ENCODE measurements at regions not wholly inside any gene's neighbourhood (a gene's known extent, or its start where the extent isn't known, plus 50 kb on each side); places are given as distances from the start of the nearest gene placed in this dataset.
"Not testable (repeated sequence)": the region's sequence is repeated elsewhere in the genome, so short reads cannot be mapped to it uniquely, and the experiment has no call there.

DNA sequence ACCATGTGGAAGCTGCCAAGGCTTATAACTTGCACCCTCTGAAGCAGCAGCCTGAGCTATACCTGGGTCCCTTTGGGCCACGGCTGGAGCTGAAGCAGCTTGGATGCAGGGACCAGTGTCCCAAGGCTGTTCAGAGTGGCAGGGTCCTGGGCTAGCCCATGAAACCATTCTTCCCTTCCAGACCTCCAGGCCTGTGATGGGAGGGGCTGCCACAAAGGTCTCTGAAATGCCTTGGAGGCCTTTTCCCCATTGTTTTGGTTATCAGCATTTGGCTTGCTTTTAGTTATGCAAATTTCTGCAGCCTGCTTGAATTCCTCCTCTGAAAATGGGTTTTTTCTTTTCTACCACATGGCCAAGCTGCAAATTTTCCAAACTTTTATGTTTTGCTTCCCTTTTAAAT is 433.7 kb upstream of the ACO1 start:
- no peak for FAIRE-seq

DNA sequence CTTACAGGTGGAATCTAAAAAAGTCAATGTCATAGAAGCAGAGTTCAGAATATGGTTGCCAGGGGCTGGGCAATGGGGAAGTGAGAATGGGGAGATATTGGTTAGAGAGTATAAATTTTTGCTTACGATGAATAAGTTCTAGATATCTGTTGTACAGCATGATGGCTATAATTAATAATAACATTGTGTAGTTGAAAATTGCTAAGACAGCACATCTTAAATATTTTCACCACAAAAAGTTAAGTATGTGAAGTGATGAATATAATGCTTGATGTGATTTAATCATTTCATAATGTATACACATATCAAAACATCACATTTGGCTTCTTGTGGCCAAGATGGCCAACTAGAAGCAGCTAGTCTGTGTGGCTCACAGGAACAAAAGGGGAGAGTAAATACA is 425.9 kb upstream of the ACO1 start:
- FAIRE-seq, result no peak

DNA sequence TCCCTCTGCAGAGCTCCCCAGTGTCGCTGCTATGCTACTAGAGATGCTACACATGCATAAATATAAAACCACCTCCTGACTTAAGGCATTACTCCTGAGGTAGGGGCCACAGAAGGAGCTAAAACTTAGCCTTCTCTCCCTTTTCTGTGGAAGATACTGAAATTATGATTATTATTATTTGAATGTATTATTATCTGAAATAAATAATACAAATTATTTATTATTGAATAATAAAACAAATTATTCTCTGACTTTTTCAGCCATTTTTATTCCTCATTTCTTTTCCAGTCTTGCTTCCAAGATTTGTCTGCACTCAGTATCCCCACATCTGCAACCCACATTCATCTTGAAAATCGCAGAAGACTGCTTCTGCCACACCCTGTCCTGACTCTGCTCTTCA is 414.9 kb upstream of the ACO1 start:
- FAIRE-seq, result no peak

DNA sequence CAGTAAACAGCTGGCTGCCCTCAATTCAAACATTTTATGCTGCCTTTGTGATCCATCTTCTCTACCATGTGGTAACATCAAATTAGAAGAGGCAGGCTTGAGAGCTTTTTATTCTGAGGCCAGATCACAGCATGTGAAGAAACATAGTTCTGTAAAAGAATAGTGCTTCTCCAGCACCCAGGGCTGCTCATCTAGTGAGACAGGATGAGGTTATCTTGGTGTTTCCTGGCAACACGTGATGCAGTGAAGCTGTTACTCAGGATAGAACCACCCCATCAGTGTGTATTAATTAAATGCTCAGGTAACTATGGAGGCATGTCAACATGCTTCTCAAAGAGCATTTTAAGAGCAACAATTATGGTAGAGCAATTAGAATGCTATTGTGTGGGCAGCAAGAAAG is 400.5 kb upstream of the ACO1 start:
- FAIRE-seq, result no peak

DNA sequence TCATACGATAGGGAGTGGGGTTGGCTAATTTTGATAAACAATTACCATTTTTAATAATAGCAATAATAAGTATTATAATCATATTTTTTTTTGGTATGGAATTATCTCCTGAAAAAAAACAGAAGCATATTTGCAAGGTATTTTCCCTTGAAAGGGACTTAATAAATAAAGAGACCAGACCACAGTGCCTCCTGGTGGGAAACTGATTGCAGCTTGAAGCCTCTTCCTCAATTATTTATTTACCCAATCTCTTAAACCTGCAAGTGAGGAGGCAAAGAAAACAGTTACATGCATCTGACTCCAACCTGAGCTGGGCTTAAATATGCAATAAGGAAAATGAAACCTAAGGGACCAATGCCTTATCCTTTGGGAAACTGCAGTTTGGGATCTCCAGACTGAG is 388.1 kb upstream of the ACO1 start:
- FAIRE-seq, result no peak

DNA sequence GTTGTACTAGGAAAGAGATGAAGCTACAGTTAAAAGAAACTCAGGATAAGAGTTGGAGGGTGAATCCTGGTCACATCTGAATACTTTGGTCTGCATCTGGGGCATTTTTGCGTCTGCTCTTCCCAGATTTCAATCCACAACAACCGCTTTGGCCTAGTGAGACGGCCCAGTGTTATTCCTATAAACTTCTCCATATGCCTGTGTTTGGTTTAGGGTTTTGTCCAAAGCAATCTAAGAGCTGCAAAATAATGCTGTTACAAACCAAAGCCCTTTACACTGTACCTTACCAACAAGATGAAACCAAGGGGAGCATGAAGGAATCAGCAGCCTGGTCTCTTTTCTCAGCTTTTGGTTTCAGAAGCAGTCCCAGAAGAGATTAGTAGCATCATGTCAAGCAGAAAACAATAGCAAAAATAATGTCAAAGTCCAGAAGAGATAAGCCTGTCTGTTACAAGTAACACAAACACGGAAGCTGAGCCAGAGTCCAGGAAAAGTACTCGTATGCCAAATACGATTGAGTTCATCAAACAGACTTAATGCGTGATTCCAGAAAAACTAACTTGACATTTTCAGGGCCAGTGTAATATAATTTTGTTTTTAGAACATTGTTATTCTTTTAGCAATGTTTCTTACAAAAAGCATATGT is 379.9 kb upstream of the ACO1 start:
- FAIRE-seq, result peak; percentile 51

DNA sequence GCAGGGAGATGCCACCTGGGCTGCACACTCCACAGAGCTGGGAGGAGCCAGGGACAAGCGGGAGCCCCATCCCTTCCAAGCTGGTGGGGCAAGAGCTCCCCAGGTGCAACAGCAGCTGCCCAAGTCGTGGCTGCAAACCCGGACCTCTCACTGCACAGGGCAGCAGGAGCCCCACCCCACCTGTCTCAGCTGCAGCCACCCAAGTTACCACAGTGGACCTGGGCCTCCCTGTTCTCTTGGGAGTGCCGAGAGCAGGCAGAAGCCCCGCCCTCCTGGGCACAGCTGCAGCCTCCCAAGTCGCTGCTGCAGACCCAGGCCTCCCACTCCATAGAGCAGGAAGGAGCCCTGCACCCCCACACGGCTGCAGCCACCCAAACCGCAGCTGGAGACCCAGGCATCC is 374.1 kb upstream of the ACO1 start:
- FAIRE-seq, result no peak

DNA sequence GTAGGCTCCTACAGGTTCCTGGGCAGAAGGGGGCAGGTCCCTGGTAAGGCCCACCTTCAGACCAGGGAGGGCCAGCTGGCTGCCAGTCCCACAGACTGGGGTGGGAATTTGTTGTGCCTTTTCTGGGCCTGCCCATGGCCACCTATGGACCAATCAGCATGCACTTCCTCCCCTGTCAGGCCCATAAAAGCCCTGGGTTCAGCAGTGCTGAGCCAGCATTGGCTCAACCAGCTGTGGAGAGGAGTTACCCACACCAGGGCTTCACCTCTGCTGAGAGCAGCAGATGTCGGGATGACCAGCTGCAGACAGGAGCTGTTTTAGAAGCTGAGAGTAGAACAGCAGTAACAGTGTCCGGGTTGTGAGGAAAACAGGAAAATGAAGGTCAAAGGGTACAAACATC is 373.4 kb upstream of the ACO1 start:
- FAIRE-seq, result no peak

DNA sequence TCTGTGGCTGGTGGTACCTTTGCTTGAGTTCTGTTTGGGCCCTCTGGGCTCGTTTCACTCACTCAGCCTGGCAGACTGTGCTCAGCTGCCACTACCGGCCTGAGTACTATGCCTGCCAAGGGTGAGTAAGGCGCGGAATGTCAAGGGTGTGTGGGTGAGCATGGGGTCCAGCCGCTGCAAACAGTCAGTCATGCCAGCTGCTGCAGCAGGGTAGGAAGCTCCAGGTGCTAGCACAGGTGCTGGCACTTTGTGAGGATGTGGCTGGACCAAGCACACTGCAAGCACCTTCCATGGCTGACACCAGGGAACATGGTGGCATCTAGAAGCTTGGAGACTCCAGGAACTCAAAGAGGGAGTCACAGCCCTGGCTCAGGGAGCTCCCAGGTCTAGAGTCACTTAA is 368.6 kb upstream of the ACO1 start:
- no peak for FAIRE-seq

DNA sequence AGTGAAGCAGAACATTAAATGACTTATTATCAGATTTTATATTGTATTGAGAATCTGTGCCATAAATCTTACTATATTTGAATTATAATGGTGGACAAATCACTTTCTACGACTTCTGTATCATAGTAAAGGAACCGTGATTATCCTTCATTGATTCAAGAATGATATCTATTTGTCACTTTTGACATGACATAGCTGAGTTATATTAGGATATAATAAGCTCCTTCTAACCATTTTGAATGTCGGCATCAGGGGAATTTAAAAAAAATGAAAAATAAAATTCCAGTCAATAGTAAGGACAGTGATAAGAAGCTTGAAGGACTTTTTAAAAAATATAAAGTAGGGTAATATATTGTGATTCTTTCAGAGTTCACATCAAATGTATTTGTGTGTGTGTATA is 338.9 kb upstream of the ACO1 start:
- FAIRE-seq, result no peak

DNA sequence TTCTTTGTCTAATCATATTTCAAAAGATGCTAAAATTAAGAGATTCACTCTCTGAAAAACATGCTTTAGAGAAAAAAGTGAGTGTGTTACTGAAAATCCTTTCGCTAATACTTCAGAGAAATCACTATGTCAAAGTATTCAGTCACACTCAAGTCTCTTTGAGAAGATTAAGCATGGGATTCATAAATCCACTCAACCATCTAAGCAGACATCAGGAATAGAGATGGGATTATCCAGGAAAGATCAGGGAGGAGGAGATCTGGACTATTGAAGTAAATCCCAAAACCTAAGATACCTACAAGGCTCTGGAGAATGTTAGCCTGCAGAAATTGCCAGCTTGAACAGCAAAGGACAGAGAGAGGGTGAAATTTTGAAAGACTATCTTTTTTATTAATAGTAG is 317.2 kb upstream of the ACO1 start:
- FAIRE-seq, result no peak

DNA sequence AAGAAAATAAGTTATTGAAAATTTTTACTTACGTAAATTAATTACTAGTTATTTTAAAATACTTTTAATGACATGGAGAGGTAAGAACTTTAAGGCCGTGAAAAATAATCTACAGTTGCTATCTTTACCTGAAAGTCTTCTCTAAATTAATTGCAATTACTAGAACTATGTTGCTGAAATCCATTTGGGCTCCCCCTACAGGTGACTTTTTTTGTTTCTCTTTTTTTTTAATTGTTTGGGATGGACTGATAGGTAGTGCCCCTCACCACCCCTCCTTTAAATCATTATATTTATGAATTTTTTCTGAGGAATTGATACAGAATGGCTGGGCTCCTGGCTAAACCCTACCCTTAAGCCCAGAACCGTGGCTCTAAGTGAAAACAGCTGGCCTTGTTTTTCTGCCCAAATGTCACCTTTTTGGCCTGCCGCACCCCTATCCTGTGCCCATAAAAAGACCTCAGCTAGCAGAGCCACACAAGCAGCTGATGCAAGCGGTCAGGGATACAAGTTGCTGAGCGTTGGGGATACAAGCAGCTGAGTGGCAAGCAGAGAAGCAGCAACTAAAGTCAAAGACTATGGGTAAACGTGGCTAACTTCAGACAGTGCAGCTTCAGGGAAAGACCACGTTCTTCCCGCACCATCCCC is 315.2 kb upstream of the ACO1 start:
- FAIRE-seq, result no peak

DNA sequence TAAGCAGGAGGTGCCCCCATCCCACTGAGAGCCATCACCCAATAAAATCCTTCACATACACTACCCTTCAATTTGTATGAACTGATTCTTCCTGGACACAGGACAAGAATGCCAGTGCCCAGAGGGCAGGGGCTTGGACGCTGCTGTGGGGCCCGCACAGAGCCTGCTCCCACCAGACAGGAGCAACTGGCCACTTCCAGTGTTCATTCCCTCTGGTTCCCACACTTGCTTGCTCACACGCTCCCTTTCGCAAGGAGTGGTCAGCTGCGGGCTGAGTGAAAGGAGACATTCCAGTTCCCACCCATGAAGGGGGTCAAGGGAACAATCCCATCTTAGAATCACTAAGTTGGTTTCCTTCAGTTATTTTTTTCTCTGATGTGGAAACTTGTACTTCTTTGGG is 314.5 kb upstream of the ACO1 start:
- no peak for FAIRE-seq

DNA sequence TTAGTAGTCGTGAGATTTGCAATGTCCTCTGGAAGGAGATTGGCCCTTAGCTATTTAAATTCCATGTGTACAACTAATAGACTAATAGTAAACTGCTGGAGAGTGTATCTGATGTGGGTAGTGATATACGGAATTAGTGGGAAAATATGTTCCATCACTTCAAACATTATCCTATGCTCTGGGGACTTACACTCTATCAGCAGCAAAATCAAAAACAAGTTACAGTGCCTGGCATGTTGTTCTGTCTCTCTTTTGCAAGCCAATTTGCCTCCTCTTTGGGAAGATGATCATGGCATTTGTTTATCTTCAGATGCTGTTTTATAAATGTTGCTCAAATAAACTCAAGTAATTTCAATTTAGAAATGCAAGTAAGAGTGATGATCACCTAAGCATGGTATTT is 311.9 kb upstream of the ACO1 start:
- no peak for FAIRE-seq

DNA sequence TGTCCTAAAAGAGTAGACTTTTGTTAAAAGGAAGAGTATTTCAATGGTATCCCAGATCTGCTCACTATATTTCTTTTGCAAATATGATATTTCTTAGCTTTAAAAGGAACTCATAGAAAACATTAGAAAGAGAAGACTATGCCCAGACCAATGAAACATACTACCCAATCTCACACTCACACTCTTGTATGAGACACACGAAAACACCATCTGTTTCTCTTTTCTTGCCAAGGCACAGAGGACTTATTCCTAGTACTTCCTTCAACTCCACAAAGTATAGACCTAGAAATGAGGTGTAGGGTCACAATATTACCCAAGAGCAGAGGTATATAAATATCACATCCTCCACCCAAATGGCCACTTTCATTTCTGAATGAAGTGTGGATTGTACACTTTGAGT is 292.4 kb upstream of the ACO1 start:
- no peak for FAIRE-seq

DNA sequence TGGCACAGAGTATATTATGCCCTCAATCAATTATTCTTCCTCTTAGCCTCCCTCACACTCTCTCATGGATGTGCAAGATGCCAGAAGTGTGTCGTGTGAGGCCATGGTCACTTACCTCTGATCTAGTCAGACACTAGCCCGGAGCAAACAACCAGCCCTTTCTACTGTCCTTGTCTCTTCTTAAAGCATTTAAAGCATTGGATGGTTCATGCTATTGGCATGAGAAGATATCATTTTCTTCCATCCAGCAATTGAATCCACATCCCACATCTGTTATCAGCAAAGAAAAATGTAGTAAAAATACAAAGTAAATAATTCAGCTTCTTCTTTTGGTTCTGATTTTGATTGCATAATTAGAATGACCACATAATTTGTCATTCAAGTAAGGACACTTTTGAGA is 267.2 kb upstream of the ACO1 start:
- FAIRE-seq, result no peak

DNA sequence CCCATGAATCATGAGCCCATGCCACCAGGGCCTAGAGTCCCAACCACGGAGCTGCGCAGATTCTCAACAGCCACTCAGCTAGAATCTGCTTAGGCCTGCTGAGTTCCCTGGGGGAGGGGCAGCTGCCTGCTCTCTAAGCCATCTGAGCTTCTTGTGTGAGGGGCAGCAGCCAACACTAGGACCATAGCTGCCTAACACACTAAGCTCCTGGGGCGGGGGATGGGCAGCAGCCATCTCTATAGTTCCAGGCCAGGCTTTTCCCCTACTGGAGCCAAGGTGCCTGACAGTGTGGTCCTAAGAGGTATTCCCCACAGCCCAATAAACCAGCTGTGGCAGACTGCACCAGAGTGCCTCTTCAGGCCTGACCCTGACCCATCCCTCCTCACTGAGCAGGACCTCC is 255.9 kb upstream of the ACO1 start:
- no peak for FAIRE-seq

DNA sequence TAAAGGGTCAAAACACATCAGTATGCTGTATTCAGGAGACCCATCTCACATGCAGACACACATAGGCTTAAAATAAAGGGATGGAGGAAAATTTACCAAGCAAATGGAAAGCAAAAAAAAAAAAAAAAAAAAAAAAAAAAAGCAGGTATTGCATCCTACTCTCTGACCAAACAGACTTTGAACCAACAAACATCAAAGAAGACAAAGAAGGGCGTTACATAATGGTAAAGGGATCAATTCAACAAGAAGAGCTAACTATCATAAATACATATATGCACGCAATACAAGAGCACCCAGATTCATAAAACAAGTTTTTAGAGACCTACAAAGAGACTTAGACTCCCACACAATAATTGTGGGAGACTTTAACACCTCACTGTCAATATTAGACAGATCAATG is 253.7 kb upstream of the ACO1 start:
- FAIRE-seq, result not testable (repeated sequence)

DNA sequence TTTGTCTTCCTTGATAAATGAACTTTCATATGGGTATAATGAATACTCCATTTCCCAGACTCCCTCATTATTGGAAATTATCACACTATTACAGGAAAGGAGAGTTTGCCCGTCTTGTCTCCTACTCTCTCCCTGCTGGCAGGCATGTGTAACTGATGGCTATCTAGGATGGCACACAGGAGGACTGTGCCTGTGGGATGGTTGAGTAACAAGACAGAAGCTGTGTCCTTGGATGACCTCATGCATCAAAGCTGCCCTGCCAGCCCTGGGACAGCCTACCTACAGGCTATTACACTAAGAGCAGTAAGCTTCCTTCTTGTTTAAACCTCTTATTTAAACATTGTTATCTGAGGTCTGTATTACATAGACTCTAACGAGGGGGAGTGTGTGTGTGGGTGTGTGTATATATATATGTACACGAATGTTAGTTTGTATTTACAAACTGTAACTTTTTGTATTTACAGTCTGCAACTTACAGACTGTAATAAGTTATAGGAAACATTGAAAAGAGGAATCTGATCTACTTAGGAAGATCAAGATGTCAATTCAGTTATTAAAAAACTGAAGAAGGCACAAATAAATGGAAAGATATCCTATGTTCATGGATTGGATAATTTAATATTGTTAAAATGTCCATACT is 247.6 kb upstream of the ACO1 start:
- FAIRE-seq, result no peak

DNA sequence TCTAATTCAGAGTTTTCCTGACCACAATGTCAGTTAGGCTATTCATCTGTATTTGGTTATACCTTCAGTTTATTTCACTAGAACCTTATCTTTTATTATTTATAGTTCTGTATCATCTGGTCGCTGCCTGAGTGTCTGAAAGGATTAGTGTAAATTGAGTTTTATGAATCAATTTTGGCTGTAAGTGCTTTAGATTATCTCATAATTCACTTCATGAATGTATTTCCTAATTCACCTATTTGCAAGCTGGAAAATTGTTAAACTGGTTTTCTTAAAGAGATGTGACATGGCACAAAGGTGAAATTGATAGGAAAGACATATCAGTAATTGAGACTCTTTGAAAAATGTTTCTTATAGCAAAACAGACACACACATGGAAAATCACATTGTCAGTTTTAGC is 242.4 kb upstream of the ACO1 start:
- no peak for FAIRE-seq

DNA sequence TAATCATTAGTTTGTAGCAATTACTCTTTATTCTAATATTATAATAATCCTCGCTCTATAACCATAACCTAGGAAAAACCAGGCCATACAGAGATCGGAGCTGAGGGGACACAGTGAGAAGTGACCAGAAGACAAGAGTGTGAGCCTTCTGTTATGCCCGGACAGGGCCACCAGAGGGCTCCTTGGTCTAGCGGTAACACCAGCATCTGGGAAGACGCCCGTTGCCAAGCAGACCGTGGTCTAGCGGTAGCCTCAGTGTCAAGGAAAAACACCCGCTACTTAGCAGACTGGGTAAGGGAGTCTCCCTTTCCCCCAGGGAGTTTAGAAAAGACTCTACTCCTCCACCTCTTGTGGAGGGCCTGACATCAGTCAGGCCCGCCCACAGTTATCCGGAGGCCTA is 235.9 kb upstream of the ACO1 start:
- FAIRE-seq, result not testable (repeated sequence)

DNA sequence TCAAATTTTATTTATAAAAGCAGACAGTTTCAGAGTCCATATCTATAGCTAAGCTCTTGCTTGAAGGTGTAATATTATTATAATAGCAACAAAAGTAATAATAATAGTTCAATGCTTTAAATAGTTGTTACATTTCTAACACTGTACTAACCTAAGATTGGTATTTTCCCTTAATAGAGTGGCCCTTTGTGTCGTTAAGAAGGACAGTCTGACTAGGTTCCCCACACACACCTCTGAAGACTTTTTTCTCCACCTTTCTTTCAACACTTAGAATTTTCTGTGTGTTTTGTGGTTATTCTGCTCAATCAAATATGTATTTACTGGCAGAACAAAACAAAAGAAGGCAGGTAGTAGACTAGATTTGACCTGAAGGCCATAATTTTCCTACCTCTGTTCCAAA is 223.2 kb upstream of the ACO1 start:
- FAIRE-seq, result no peak

DNA sequence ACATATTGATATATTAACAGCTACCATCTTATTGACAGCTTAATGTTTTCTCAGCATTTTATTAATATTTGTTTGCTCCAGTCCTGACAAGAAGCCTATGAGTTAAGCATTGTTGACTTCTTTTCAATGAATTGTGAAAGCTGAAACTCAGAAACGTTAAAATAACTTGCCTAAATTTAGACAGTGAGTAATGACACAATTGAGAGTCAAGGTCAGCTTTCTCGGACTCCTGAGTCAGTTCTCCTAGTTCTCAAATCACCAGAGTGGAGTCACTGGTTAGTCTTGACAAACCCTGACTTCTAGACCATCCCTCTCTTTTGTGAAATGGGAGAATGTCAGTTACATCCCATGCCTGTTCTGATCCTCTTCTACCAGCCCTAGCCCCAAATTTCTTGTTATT is 222.7 kb upstream of the ACO1 start:
- FAIRE-seq, result no peak

DNA sequence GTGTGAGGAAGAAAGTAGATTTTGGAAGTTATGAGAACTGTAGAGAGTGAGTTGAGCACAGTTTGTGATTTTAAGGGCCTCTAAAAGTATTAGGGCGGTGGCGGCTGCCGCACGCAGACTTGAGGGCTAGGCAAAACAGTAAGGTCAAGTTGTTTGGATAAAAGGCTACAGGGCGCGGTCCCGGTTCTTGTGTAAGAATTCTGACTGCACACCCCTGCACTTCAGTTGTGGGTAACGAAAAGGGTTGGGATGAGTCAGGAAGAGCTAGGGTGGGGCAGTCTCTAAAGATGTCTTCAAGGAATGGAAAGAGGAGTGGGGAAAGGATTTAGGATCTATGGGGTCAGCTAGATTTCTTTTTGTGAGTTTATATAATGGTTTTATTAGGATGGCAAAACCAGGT is 218.1 kb upstream of the ACO1 start:
- not testable (repeated sequence) for FAIRE-seq

DNA sequence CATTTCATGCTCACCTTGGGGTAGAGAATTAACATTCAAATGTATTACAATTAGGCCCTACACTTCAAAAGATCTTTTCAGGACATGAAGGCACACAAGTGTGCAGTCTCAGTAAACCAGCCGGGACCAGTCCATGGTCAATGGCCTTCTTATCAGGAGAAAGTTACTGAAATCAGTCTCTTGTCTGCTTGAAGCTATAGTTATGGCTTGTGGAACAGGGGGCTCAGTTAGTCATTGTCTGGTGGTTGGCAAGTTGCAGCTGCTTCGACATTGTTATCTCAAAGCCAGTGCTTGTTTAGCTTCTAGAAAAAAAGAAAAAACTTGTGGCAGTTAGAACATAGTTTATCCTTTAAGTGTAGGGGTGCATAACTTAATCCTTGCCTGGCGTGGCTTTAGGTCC is 213.1 kb upstream of the ACO1 start:
- FAIRE-seq, result no peak
